H9 (cell line): ENCODE measurements at regions not wholly inside any gene's neighbourhood (a gene's known extent, or its start where the extent isn't known, plus 50 kb on each side); places are given as distances from the start of the nearest gene placed in this dataset.

ENCODE experiments used
- DNase-seq: peaks from one replicate; pipeline ENCODE4 v3.0.0-alpha.2; 2017
- H2AFZ ChIP-seq: one replicate; pipeline ENCODE4 v1.6.1; 2013; ENCODE audit warnings: mild to moderate bottlenecking, low read length, control low read depth, moderate library complexity
- H2AK5ac ChIP-seq: 2 replicates; pipeline ENCODE4 v1.6.1; 2013; ENCODE audit warnings: low read length, control low read depth, mixed read lengths; ENCODE audit not compliant: insufficient read length
- H2BK120ac ChIP-seq: one replicate; pipeline ENCODE4 v1.6.1; 2013; ENCODE audit warnings: low read depth, mild to moderate bottlenecking, low read length, control low read depth, inconsistent platforms; ENCODE audit not compliant: poor library complexity, severe bottlenecking
- H2BK12ac ChIP-seq: 2 replicates; pipeline ENCODE4 v1.6.1; 2013; ENCODE audit warnings: low read length, control low read depth, mixed read lengths, low read depth; ENCODE audit not compliant: insufficient read length
- H2BK15ac ChIP-seq: 2 replicates; pipeline ENCODE4 v1.6.1; 2013; ENCODE audit warnings: low read depth, low read length, control low read depth
- H2BK20ac ChIP-seq: one replicate; pipeline ENCODE4 v1.6.1; 2013; ENCODE audit warnings: low read depth, mild to moderate bottlenecking, low read length, control low read depth, inconsistent platforms; ENCODE audit not compliant: poor library complexity, severe bottlenecking
- H2BK5ac ChIP-seq: 2 replicates; pipeline ENCODE4 v1.6.1; 2013; ENCODE audit warnings: low read length, control low read depth, mixed read lengths; ENCODE audit not compliant: insufficient read length
- H3K14ac ChIP-seq: 2 replicates; pipeline ENCODE4 v1.6.1; 2013; ENCODE audit warnings: low read length, control low read depth; ENCODE audit not compliant: insufficient read depth
- H3K18ac ChIP-seq: 2 replicates; pipeline ENCODE4 v1.6.1; 2013; ENCODE audit warnings: low read depth, mild to moderate bottlenecking, mixed read lengths, low read length, control low read depth; ENCODE audit not compliant: insufficient read length
- H3K23ac ChIP-seq: 2 replicates; pipeline ENCODE4 v1.6.1; 2013; ENCODE audit warnings: low read length, control low read depth, mixed read lengths, low read depth; ENCODE audit not compliant: insufficient read length
- H3K23me2 ChIP-seq: 2 replicates; pipeline ENCODE4 v1.6.1; 2013; ENCODE audit warnings: low read depth, mild to moderate bottlenecking, mixed read lengths, low read length, control low read depth; ENCODE audit not compliant: insufficient read length, poor library complexity, severe bottlenecking
- H3K27ac ChIP-seq: 2 replicates; pipeline ENCODE4 v1.5.1; 2013; ENCODE audit warnings: low read length, control low read depth, mixed read lengths, low read depth; ENCODE audit not compliant: insufficient read length
- H3K27me3 ChIP-seq: 2 replicates; pipeline ENCODE4 v1.6.1; 2013; ENCODE audit warnings: low read length, control low read depth, inconsistent platforms; ENCODE audit not compliant: insufficient read depth
- H3K4ac ChIP-seq: 2 replicates; pipeline ENCODE4 v1.6.1; 2013; ENCODE audit warnings: low read depth, mild to moderate bottlenecking, control low read depth, inconsistent platforms, low read length, moderate library complexity
- H3K4me1 ChIP-seq: 2 replicates; pipeline ENCODE4 v1.6.1; 2013; ENCODE audit warnings: low read length, control low read depth, inconsistent platforms; ENCODE audit not compliant: insufficient read depth
- H3K4me2 ChIP-seq: 2 replicates; pipeline ENCODE4 v1.6.1; 2013; ENCODE audit warnings: low read length, control low read depth, mixed read lengths; ENCODE audit not compliant: insufficient read length, insufficient read depth
- H3K56ac ChIP-seq: 2 replicates; pipeline ENCODE4 v1.6.1; 2013; ENCODE audit warnings: low read depth, mild to moderate bottlenecking, mixed read lengths, low read length, control low read depth; ENCODE audit not compliant: insufficient read length
- H3K79me1 ChIP-seq: 2 replicates; pipeline ENCODE4 v1.6.1; 2013; ENCODE audit warnings: low read depth, mild to moderate bottlenecking, moderate library complexity, low read length, control low read depth, inconsistent platforms; ENCODE audit not compliant: insufficient read depth, poor library complexity, severe bottlenecking
- H3K79me2 ChIP-seq: 2 replicates; pipeline ENCODE4 v1.6.1; 2013; ENCODE audit warnings: low read length, control low read depth, inconsistent platforms; ENCODE audit not compliant: insufficient read depth
- H3K9ac ChIP-seq: 2 replicates; pipeline ENCODE4 v1.6.1; 2013; ENCODE audit warnings: low read length, control low read depth, mixed read lengths; ENCODE audit not compliant: insufficient read length; ENCODE audit errors: extremely low read depth
- H3K9me3 ChIP-seq: one replicate; pipeline ENCODE4 v1.6.1; 2013; ENCODE audit warnings: low read depth, low read length, inconsistent platforms; ENCODE audit not compliant: control insufficient read depth
- H3T11ph ChIP-seq: one replicate; pipeline ENCODE4 v1.6.1; 2013; ENCODE audit warnings: mild to moderate bottlenecking, low read length, control low read depth, inconsistent platforms
- H4K20me1 ChIP-seq: one replicate; pipeline ENCODE4 v1.6.1; 2013; ENCODE audit not compliant: control insufficient read depth, insufficient read length, insufficient read depth
- H4K5ac ChIP-seq: 2 replicates; pipeline ENCODE4 v1.6.1; 2013; ENCODE audit warnings: low read depth, mild to moderate bottlenecking, mixed read lengths, low read length, control low read depth; ENCODE audit not compliant: insufficient read length
- H4K8ac ChIP-seq: replicated peaks from 2 replicates; pipeline ENCODE4 v1.6.1; 2013; ENCODE audit warnings: low read length, control low read depth, mixed read lengths, low read depth; ENCODE audit not compliant: insufficient read length
- H4K91ac ChIP-seq: 2 replicates; pipeline ENCODE4 v1.6.1; 2013; ENCODE audit warnings: low read depth, mild to moderate bottlenecking, moderate library complexity, mixed read lengths, low read length, control low read depth; ENCODE audit not compliant: insufficient read length
- H3K27ac Mint-ChIP-seq, 3 experiments: 2 replicates in 2 of 3; 3 replicates in 1 of 3; pipeline ENCODE4 v1.8.0; 2020 to 2021; ENCODE audit warnings: mixed read lengths in 3 of 3, mild to moderate bottlenecking in 1 of 3, moderate library complexity in 1 of 3
- H3K27me3 Mint-ChIP-seq: 2 replicates; pipeline ENCODE4 v1.8.0; 2021; ENCODE audit warnings: low read depth, mild to moderate bottlenecking, moderate library complexity, mixed read lengths
- H3K36me3 Mint-ChIP-seq, 3 experiments: 2 replicates in 2 of 3; 3 replicates in 1 of 3; pipeline ENCODE4 v1.8.0; 2020 to 2021; ENCODE audit warnings: low read depth in 3 of 3, mixed read lengths in 3 of 3; ENCODE audit not compliant: insufficient read depth in 1 of 3
- H3K4me1 Mint-ChIP-seq, 2 experiments: 2 replicates each; pipeline ENCODE4 v1.8.0; 2020; ENCODE audit warnings: mixed read lengths in 2 of 2
- H3K4me3 Mint-ChIP-seq, 2 experiments: 2 replicates in 1 of 2; 3 replicates in 1 of 2; pipeline ENCODE4 v1.8.0; 2020 to 2021; ENCODE audit warnings: mild to moderate bottlenecking in 2 of 2, mixed read lengths in 2 of 2, moderate library complexity in 1 of 2
- H3K9me3 Mint-ChIP-seq, 2 experiments: 2 replicates in 1 of 2; 3 replicates in 1 of 2; pipeline ENCODE4 v1.8.0; 2020; ENCODE audit warnings: mild to moderate bottlenecking in 2 of 2, mixed read lengths in 2 of 2, moderate library complexity in 1 of 2
- WGBS: extraction: QIAGEN DNeasy Blood & Tissue Kit; methylation state at CpG from one replicate; pipeline ENCODE4 v1.1.7; 2013; ENCODE audit warnings: missing lambda C conversion rate, low lambda C conversion rate, mixed read lengths; ENCODE audit not compliant: insufficient read length; ENCODE audit errors: extremely low coverage; 5-methylcytosine and 5-hydroxymethylcytosine counted together
- TF ChIP-seq, protein P1 (sequence below): fragments of 200-600 bp; sonication (generic); conservative IDR thresholded peaks from 3 replicates; pipeline ENCODE4 v1.8.0; 2021; ENCODE audit warnings: antibody characterized with exemption, mild to moderate bottlenecking

DNA sequence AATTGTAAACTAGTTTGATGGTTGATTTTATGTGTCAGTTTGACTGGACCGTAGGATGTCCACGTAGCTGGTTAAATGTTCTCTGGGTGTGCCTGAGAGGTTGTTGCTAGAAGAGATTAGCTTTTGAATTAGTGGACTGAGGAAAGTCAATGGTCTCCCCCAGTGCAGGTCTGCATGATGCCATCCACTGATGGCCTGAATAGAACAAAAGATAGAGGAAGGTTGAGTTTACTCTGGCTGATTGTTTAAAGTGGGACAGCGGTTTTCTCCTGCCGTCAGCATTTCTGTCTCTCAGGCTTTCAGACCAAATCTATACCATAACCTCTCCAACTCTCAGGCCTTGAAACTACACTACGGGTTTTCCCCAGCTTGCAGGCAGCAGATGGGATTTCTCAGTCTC is 899.2 kb upstream of the WWC1 start:
- Histone ChIP-seq H2BK15ac (no peak overlapping the region), H3T11ph (no peak overlapping the region), H3K23ac (no peak overlapping the region), H3K27me3 (no peaks in the 10 kb centered on the region), H2AFZ (no peak overlapping the region), H3K18ac (no peak overlapping the region), H3K4me2 (no peak overlapping the region), H2BK20ac (no peak overlapping the region), H4K91ac (no peak overlapping the region), H4K8ac (no peak overlapping the region), H3K14ac (no peak overlapping the region), H3K79me1 (no peaks in the 10 kb centered on the region), H3K23me2 (no peaks in the 10 kb centered on the region), H3K79me2 (no peaks in the 10 kb centered on the region), H3K27ac (no peak overlapping the region), H3K9ac (no peak overlapping the region), H2AK5ac (no peak overlapping the region), H2BK120ac (no peak overlapping the region), H3K56ac (no peak overlapping the region), H3K4me1 (no peaks in the 10 kb centered on the region), H4K5ac (no peak overlapping the region), H2BK12ac (no peak overlapping the region), H2BK5ac (no peak overlapping the region), H4K20me1 (no peaks in the 10 kb centered on the region), H3K9me3 (no peaks in the 10 kb centered on the region), H3K4ac (no peak overlapping the region)
- no CpG with 5 or more reads among the region's 5 CpGs for WGBS
- DNase-seq, result no peak
- Mint-ChIP-seq H3K9me3 (peaks cover 1 to 3% of the 10 kb centered on the region in 2 experiments; a peak in 4 of 5 replicates), H3K27ac (peak overlapping the region in 1 of 3 experiments; percentile 64; a peak in 2 of 7 replicates), H3K36me3 (peaks cover 0 to 3% (median 0%) of the 10 kb centered on the region in 3 experiments; a peak in 2 of 7 replicates), H3K4me1 (peaks cover 15 to 16% of the 10 kb centered on the region in 2 experiments), H3K4me3 (no peak overlapping the region), H3K27me3 (peaks cover 2% of the 10 kb centered on the region; the same call in 1 of the 2 replicates)
- TF ChIP-seq, protein P1, sequence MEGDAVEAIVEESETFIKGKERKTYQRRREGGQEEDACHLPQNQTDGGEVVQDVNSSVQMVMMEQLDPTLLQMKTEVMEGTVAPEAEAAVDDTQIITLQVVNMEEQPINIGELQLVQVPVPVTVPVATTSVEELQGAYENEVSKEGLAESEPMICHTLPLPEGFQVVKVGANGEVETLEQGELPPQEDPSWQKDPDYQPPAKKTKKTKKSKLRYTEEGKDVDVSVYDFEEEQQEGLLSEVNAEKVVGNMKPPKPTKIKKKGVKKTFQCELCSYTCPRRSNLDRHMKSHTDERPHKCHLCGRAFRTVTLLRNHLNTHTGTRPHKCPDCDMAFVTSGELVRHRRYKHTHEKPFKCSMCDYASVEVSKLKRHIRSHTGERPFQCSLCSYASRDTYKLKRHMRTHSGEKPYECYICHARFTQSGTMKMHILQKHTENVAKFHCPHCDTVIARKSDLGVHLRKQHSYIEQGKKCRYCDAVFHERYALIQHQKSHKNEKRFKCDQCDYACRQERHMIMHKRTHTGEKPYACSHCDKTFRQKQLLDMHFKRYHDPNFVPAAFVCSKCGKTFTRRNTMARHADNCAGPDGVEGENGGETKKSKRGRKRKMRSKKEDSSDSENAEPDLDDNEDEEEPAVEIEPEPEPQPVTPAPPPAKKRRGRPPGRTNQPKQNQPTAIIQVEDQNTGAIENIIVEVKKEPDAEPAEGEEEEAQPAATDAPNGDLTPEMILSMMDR, result no peak
